Upper lobe of left lung (tissue), 6 donors: ENCODE measurements at regions not wholly inside any gene's neighbourhood (a gene's known extent, or its start where the extent isn't known, plus 50 kb on each side); places are given as distances from the start of the nearest gene placed in this dataset.

Experiments used
- ATAC-seq, 2 donors: fragments of 200-7000 bp; cut with Tn5 transposase; one replicate each; pipeline ENCODE4 v1.9.1; 2022; ENCODE audit warnings: mild to moderate bottlenecking in 2 of 2, moderate library complexity in 2 of 2; ENCODE audit not compliant: low FRiP score in 2 of 2
- DNase-seq, 2 donors: peaks; one replicate each; pipeline ENCODE4 v3.0.0-alpha.2; 2019 to 2020
- H3K27ac ChIP-seq, 4 donors: fragments of 200-600 bp; sonication (generic); one replicate each; pipeline ENCODE4 v1.5.1; 2016 to 2019
- H3K27me3 ChIP-seq, 4 donors: fragments of 200-600 bp; sonication (generic); one replicate each; pipeline ENCODE4 v1.5.1; 2017 to 2019
- H3K36me3 ChIP-seq, 4 donors: fragments of 200-600 bp; sonication (generic); one replicate each; pipeline ENCODE4 v1.5.1; 2016 to 2019
- H3K4me1 ChIP-seq, 4 donors: fragments of 200-600 bp; sonication (generic); one replicate each; pipeline ENCODE4 v1.5.1; 2018 to 2019
- H3K4me3 ChIP-seq, 4 donors: fragments of 200-600 bp; sonication (generic); one replicate each; pipeline ENCODE4 v1.5.1; 2017 to 2019; ENCODE audit warnings: mild to moderate bottlenecking in 2 of 4, moderate library complexity in 1 of 4
- H3K9me3 ChIP-seq, 4 donors: fragments of 200-600 bp; sonication (generic); one replicate each; pipeline ENCODE4 v1.5.1; 2018 to 2019
- CTCF ChIP-seq, 6 experiments: fragments of 450-650 bp in 4 of 6; fragments of 200-600 bp in 2 of 6; sonication (generic) in 2 of 6; IDR thresholded peaks; one replicate each; pipeline ENCODE4 v1.5.1; 2016 to 2019; ENCODE audit warnings: antibody characterized with exemption in 6 of 6
- EP300 ChIP-seq, 4 donors: sonication (generic); formaldehyde crosslinking; IDR thresholded peaks; one replicate each; pipeline ENCODE4 v1.5.1; 2017; ENCODE audit warnings: antibody characterized with exemption in 4 of 4, control low read depth in 2 of 4
- POLR2A ChIP-seq, 4 donors: fragments of 450-650 bp; IDR thresholded peaks; one replicate each; pipeline ENCODE4 v1.5.1; 2016 to 2017; ENCODE audit warnings: antibody characterized with exemption in 4 of 4, mild to moderate bottlenecking in 2 of 4
- POLR2AphosphoS5 ChIP-seq, 2 donors: sonication (generic); formaldehyde crosslinking; IDR thresholded peaks; one replicate each; pipeline ENCODE4 v1.5.1; 2017; ENCODE audit warnings: antibody characterized with exemption in 2 of 2
- WGBS, 2 donors: methylation state at CpG; one replicate each; pipeline ENCODE4 v1.1.5; 2017 to 2018; 5-methylcytosine and 5-hydroxymethylcytosine counted together
- donor health status: DM: no; HTN: no; CAD: no; lungs with moderate emphysema.
- donor health status: DM: no; HTN: yes; CAD: no; lungs with severe emphysema.

GRCh38 chr14:51547701-51548100, 104.0 kb upstream of the FRMD6 start:
- Histone ChIP-seq H3K4me3 (no peak overlapping the region), H3K9me3 (no peaks in the 10 kb centered on the region), H3K4me1 (no peaks in the 10 kb centered on the region), H3K27me3 (no peaks in the 10 kb centered on the region), H3K27ac (no peak overlapping the region), H3K36me3 (no peaks in the 10 kb centered on the region)
- DNase-seq (no peak), ATAC-seq (no peak)
- TF ChIP-seq CTCF (IDR thresholded peaks at IDR 0.05), result no peak
- no peak for TF ChIP-seq POLR2AphosphoS5 (IDR thresholded peaks at IDR 0.05)
- no peak for TF ChIP-seq POLR2A (IDR thresholded peaks at IDR 0.05)
- TF ChIP-seq EP300 (IDR thresholded peaks at IDR 0.05), result no peak
- whole genome bisulfite sequencing, 2 donors, result 85% methylated on average over 2 of the region's 2 CpGs

GRCh38 chr14:51548187-51548586, 103.5 kb upstream of the FRMD6 start:
- DNase-seq (no peak), ATAC-seq (no peak)
- TF ChIP-seq CTCF (IDR thresholded peaks at IDR 0.05) (no peak), POLR2AphosphoS5 (IDR thresholded peaks at IDR 0.05) (no peak), POLR2A (IDR thresholded peaks at IDR 0.05) (no peak), EP300 (IDR thresholded peaks at IDR 0.05) (no peak)
- no peaks in the 10 kb centered on the region for H3K27me3 ChIP-seq
- H3K9me3 ChIP-seq, result no peaks in the 10 kb centered on the region
- H3K36me3 ChIP-seq, result no peaks in the 10 kb centered on the region
- H3K27ac ChIP-seq, result no peak overlapping the region
- no peak overlapping the region for H3K4me3 ChIP-seq
- 75% methylated on average over 4 of the region's 4 CpGs for WGBS, 2 donors
- H3K4me1 ChIP-seq, result no peaks in the 10 kb centered on the region

GRCh38 chr14:51550636-51551035, 101.1 kb upstream of the FRMD6 start:
- 84 to 89% methylated on average over 5 of the region's 5 CpGs for WGBS, 2 donors
- H3K27ac ChIP-seq, result no peak overlapping the region
- no peak for TF ChIP-seq EP300 (IDR thresholded peaks at IDR 0.05)
- TF ChIP-seq POLR2A (IDR thresholded peaks at IDR 0.05), result no peak
- no peak for TF ChIP-seq CTCF (IDR thresholded peaks at IDR 0.05)
- TF ChIP-seq POLR2AphosphoS5 (IDR thresholded peaks at IDR 0.05), result no peak
- ATAC-seq, result no peak
- H3K9me3 ChIP-seq, result no peaks in the 10 kb centered on the region
- H3K27me3 ChIP-seq, result no peaks in the 10 kb centered on the region
- no peak for DNase-seq
- no peaks in the 10 kb centered on the region for H3K4me1 ChIP-seq
- H3K4me3 ChIP-seq, result no peak overlapping the region
- no peaks in the 10 kb centered on the region for H3K36me3 ChIP-seq

GRCh38 chr14:51552275-51552674, 99.4 kb upstream of the FRMD6 start:
- DNase-seq, result no peak
- WGBS, 2 donors, result 78 to 86% methylated on average over 7 of the region's 7 CpGs
- no peak for TF ChIP-seq POLR2A (IDR thresholded peaks at IDR 0.05)
- no peak for TF ChIP-seq CTCF (IDR thresholded peaks at IDR 0.05)
- no peak for TF ChIP-seq POLR2AphosphoS5 (IDR thresholded peaks at IDR 0.05)
- H3K27ac ChIP-seq, result no peak overlapping the region
- ATAC-seq, result no peak
- no peaks in the 10 kb centered on the region for H3K4me1 ChIP-seq
- no peaks in the 10 kb centered on the region for H3K36me3 ChIP-seq
- no peak overlapping the region for H3K4me3 ChIP-seq
- H3K27me3 ChIP-seq, result no peaks in the 10 kb centered on the region
- no peaks in the 10 kb centered on the region for H3K9me3 ChIP-seq

- Histone ChIP-seq H3K4me1 (no peaks in the 10 kb centered on the region), H3K9me3 (no peaks in the 10 kb centered on the region), H3K36me3 (no peaks in the 10 kb centered on the region), H3K27me3 (no peaks in the 10 kb centered on the region), H3K27ac (no peak overlapping the region), H3K4me3 (no peak overlapping the region)
- TF ChIP-seq POLR2A (IDR thresholded peaks at IDR 0.05) (no peak), POLR2AphosphoS5 (IDR thresholded peaks at IDR 0.05) (no peak), EP300 (IDR thresholded peaks at IDR 0.05) (no peak), CTCF (IDR thresholded peaks at IDR 0.05) (no peak)
- 42% methylated on average over 4 of the region's 4 CpGs for whole genome bisulfite sequencing, 2 donors
- no peak for ATAC-seq
- no peak for DNase-seq
Measured at GRCh38 chr14:51552768-51553404, 98.8 kb upstream of the FRMD6 start.
